ENCODE measurements at regions not wholly inside any gene's neighbourhood (a gene's known extent, or its start where the extent isn't known, plus 50 kb on each side); places are given as distances from the start of the nearest gene placed in this dataset.

- no peak for TF ChIP-seq MAX (CRISPR knock-in tag; IDR thresholded peaks at IDR 0.05)
- no peak for TF ChIP-seq CBFB (CRISPR knock-in tag; IDR thresholded peaks at IDR 0.05; ENCODE audit: low read depth)
- no peak for TF ChIP-seq MYBL2 (CRISPR knock-in tag; IDR thresholded peaks at IDR 0.05)
- no peak for TF ChIP-seq ATF2 (CRISPR knock-in tag; IDR thresholded peaks at IDR 0.05; ENCODE audit: borderline replicate concordance, low read depth)
- TF ChIP-seq KAT7 (CRISPR knock-in tag; IDR thresholded peaks at IDR 0.05; ENCODE audit: borderline replicate concordance), result no peak
- no peak for TF ChIP-seq ZBTB43 (CRISPR knock-in tag; IDR thresholded peaks at IDR 0.05)
- no peak for TF ChIP-seq NR2C2 (CRISPR knock-in tag; IDR thresholded peaks at IDR 0.05)
- no peak for TF ChIP-seq GABPB1 (CRISPR knock-in tag; IDR thresholded peaks at IDR 0.05)
- no peak for TF ChIP-seq ZNF671 (CRISPR knock-in tag; IDR thresholded peaks at IDR 0.05)
- no peak for TF ChIP-seq FOXK1 (CRISPR knock-in tag; IDR thresholded peaks at IDR 0.05)
- TF ChIP-seq AR (CRISPR knock-in tag; IDR thresholded peaks at IDR 0.05), result no peak
- no peak for TF ChIP-seq ZNF532 (CRISPR knock-in tag; IDR thresholded peaks at IDR 0.05; ENCODE audit: borderline replicate concordance)
These were observed 98.0 kb upstream of the BCAR3 start (continued) for GRCh38 chr1:93779540-93780165.

- Mint-ChIP-seq H3K9me3 (peaks cover 6% of the 10 kb centered on the region), H3K27ac (no peak overlapping the region), H3K27me3 (ENCODE audit: low read depth) (no peaks in the 10 kb centered on the region), H3K4me1 (peaks cover 18% of the 10 kb centered on the region), H3K4me3 (no peak overlapping the region), H3K36me3 (no peaks in the 10 kb centered on the region)
- TF ChIP-seq ZNF317 (CRISPR knock-in tag; IDR thresholded peaks at IDR 0.05; ENCODE audit: borderline replicate concordance, low read depth) (no peak), IRF2 (CRISPR knock-in tag; IDR thresholded peaks at IDR 0.05; ENCODE audit: borderline replicate concordance, low read depth) (no peak), TEAD4 (CRISPR knock-in tag; IDR thresholded peaks at IDR 0.05) (no peak), SP1 (CRISPR knock-in tag; conservative IDR thresholded peaks at IDR 0.05) (no peak), E2F4 (CRISPR knock-in tag; IDR thresholded peaks at IDR 0.05; ENCODE audit: borderline replicate concordance, low read depth) (no peak), ZNF219 (CRISPR knock-in tag; IDR thresholded peaks at IDR 0.05; ENCODE audit: borderline replicate concordance) (no peak), PRDM15 (CRISPR knock-in tag; IDR thresholded peaks at IDR 0.05) (no peak), ZNF396 (CRISPR knock-in tag; IDR thresholded peaks at IDR 0.05; ENCODE audit: borderline replicate concordance) (no peak), NFYB (CRISPR knock-in tag; conservative IDR thresholded peaks at IDR 0.05; ENCODE audit: low read depth) (no peak)
- ChIA-PET POLR2A (no interaction called here), CTCF (interaction anchor here (1.2 kb wide), 1 partner anchor 35 kb away, joined by 3 read pairs; no protein-coding TSS in a partner anchor)
- ATAC-seq (no peak), DNase-seq (ENCODE audit: low spot score) (no peak)
These were observed 96.8 kb upstream of the BCAR3 start for GRCh38 chr1:93778457-93778856.

Measured in WTC11 (cell line).